Muscle of arm (tissue), 1 donor: ENCODE measurements at regions not wholly inside any gene's neighbourhood (a gene's known extent, or its start where the extent isn't known, plus 50 kb on each side); places are given as distances from the start of the nearest gene placed in this dataset.

ENCODE experiments used
- DNase-seq: peaks from one replicate; pipeline ENCODE4 v3.0.0-alpha.2; 2013

DNA sequence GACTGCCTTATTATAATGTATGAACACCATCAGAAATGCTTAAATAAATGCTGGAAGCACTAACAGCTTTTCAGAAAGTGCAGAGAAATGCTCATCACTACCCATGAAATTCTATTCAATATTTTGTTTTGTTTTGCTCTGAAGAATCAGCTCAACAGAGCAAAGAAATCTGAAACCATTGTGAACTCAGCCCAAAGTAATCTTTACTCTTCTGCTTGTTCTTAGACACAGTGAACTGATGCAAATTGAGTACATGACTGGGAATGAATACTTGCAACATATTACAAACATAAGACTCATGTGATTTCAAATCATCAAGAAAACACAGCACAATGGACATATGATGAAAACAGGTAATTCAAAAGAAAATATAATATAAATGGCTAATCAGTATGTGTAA lies 404.6 kb upstream of the OPRM1 start:
- peak; percentile 43 for DNase-seq

DNA sequence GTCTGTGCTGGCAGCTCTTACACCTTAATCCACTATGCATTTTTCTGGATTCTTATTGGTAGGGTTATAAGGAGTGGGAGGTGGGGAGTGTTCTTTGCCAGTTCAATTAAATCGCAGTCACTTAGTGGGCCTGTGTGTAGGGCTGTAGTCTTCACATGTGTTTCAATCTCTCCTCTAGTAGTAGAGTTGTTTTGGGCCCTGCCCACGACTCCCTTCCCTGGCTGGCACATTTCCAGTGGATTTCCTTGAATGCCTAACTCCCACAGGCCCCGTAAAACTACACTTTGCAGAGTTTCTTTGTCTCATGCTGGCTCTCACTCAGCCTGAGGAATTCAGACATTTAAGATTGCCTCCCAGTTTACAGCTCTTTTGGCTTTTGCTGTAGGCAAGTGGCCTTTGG lies 414.0 kb upstream of the OPRM1 start:
- peak; percentile 82 for DNase-seq

DNA sequence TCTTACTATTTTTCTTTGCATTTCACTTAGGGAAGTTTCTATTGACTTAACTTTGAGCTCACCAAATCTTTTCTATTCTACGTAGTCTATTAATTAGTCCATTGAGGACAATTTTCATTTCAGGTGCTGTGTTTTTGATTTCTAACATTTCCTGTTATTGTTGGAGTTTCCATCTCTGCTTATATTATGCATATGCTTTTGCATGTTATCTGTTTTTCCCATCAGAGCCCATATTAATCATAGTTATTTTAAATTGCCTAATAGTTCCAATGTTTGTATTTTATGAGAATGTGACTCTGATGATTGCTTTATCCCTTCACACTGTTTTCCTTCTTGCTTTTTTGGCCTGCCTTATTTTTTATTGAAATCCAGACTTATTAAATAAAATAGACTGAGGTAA lies 414.5 kb upstream of the OPRM1 start:
- DNase-seq = no peak

DNA sequence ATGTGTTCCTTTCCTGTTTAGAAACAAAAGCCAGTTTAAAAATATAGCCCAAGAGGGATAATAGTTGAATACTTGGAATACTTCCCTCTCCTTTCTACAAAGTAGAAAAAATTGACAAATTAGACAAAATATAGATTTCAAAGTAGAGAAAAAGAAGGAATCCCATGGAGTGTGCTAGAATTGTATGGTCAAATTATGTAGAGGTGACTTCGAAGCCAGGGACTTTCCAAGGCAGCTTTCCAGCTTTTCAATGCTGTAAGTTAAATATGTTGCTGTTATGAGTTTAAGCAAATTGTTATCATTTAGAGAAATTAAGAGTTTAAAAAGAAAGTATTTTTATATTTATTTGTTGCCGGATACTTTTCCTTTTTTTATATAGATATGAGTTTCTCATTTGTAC lies 415.5 kb upstream of the OPRM1 start:
- DNase-seq = peak; percentile 43

DNA sequence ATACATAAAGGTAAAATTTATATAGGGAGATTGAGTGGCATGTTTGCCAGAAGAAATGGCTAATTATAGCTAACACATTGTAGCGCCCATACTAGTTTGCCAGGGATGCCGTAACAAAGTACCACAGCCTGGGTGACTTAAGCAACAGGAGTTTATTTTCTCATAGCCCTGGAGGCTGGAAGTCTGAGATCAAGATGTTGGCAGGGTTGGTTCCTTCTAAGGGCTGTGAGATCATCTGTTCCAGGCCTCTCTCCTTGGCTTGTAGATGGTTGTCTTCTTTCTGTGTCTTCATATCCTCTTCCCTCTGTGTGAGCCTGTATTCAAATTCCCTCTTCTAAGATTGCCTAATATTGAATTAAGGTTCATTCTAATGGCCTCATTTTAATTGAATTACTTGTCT lies 417.5 kb upstream of the OPRM1 start:
- DNase-seq = no peak

DNA sequence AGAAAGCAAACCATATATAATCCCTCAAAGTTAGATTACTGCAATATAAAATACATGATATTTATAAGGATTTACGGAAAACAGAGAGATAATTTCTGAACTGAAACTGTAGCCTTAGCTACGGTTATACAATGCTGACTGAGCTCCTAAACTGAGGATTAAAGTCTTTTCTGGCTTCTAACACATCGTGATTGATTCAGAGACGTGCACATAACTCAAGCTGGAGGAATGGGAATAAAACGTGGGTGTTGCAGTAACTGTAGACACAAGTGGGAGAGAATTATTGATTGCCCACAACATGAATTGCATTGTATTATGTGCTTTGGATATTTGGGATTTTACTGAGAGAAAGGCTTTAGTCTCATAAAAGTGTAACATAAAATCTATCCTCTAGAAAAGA lies 418.0 kb upstream of the OPRM1 start:
- no peak for DNase-seq

DNA sequence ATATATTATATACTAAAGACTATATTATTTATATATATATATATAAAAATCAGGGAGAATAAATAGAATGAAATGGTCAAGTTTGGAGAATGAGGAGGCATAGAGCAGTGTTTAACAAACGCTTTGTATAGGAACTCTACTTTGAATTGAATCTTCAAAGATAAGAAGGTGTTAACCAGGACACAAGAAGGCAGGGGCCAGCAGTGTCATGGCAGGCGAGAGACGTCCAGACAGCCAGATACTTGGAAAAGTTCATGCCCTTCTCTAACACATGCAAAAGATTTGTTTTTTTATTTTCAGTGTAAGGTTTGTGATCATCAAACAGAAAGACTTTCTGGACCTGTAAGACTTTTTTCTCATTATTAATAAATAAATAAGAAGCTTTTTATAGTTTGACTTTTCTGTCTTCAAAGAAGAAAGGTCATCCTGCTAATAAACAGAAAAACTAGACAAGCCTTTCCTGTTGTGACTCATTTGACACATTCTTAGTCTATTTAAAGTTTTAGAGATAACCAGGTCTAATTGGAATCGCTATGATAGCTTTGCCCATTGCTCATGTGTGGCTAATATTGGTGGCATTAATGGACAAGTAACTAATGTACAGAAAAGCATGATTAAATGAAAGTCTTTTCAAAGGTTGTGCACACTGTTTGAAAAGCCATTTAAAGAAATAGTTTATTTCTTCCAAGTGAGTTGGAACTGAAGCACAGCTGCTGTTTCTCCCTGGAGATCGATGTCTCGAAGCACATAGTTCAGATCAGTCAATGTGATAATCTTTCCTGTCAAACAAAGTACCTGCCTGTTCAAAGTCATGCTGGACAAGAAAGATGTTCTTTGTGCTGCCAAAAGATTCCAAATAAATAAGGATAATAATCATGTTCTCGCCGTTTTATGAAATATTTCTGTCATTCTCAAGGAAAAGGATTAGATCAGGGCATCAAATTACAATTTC lies 420.4 kb upstream of the OPRM1 start:
- no peak for DNase-seq

DNA sequence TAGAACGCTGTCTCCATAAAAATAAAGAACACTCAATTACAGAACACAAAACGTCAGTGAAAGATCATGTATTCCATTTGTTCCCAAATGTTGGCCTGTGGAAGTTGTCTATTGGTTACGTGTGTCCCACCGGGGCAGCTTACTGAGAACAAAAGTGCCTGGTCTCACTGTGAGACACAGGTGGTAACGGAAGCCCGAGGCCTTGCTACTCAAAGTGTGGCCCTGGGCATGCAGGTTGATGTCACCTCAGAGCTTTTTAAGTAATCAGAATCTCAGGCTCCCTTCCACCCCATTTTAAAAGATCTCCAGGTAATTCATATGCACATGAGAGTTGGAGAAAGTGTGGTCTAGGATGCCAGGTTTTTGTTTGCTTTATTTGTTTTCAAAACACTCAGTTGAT lies 422.5 kb upstream of the OPRM1 start:
- no peak for DNase-seq

DNA sequence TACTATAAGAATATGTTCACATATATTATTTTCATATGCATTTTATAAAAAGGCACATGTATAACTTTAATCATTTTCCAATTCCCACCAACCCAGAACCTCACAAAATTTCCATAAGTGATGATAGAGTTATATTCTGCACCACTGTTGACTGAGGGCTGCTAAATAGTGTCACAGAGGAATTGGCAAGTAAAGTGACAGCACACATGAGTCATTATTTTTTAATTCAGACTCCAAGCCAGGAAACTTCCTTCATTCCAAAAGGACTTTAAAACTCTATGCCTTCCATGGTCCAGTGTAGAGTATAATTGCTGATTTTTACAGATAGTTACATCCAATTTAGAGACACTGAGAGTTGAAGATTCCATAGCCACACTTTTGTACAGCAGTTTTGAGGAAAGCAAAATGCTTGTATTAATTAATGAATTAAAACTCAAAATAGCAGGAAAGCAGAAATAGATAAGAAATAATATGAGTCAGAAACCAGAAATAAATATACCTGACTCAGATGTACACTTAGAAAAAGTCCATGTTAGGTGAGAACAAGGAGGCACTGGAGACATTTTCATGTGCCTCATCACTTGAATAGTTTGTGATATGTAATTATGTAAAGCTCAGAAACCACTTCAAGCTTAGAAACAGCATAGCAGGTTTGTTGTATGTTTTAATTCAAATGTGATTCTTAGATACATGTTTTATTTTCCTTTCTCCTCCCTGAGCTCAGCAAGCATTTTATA lies 425.2 kb upstream of the OPRM1 start:
- no peak for DNase-seq

DNA sequence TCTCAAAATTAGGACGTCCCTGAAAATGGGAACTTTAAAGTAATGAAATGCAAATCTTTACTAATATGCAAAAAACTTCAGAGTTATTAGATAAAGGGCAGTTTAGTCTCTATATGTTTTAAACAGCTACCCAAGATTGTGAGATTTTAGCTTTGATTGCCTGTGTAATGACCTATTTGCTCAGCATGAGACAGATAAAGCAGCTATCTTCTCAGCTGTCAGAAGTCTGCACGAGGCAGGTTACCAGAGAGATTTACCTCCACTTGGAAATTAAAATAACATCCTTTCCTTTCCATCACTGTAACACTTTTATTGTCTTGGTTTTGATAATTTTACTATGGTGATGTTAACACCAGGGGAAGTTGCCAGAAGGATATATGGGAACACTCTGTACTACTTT lies 436.6 kb upstream of the OPRM1 start:
- no peak for DNase-seq

DNA sequence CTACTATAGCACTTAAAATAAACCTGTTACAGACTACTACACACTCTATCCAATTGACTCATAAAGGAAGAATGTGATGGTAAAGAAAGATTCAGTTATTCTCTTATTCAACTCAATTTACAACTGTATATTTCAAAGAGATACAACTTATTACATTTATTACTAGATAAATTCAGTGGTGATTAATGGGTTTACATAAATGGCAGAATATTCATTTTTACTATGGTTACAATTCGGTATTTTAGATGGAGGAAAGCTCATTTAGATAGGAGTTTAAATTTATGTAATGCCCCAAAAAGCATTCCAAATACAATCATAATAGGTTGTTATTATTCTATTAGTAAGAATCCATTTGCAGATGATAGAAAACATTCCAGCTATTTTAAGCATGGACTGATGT lies 439.1 kb upstream of the OPRM1 start:
- DNase-seq = no peak

DNA sequence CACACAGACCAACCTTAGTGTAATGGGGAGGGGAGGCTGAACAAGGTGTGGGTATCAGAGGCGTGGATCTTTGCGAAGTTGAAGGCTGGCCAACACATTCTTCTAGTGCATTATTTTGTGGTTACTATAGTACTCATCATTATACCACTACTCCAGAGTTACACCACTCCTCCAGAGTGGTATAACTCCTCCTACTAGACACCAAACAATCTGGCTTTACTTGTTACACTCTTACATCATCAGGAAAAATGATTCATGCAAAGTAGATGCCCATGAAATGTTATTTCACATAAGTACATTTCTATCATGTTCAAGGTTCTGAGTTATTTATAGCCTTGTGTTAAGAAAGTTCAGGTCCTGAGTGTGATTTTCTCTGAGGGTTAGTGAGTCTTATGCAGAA lies 443.1 kb upstream of the OPRM1 start:
- DNase-seq = no peak

DNA sequence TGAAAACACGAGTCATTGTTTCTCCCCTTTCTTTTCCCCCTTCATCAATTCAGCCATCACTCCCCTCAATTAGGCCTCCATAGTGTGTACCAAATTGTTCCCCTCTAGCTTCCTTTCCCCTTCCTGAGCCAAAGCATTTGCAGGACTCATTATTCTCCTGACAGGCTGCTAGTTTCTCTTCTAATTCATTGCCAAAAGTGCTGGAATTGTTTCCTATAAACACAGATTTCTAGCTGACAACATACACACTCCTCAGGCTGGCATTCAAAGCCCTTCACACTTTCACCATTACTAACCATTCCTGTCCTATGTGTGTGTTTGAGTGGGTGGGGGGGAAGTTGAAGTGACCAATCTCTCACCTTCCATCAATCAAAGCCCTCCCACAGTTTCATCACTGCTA lies 444.2 kb upstream of the OPRM1 start:
- DNase-seq = no peak

DNA sequence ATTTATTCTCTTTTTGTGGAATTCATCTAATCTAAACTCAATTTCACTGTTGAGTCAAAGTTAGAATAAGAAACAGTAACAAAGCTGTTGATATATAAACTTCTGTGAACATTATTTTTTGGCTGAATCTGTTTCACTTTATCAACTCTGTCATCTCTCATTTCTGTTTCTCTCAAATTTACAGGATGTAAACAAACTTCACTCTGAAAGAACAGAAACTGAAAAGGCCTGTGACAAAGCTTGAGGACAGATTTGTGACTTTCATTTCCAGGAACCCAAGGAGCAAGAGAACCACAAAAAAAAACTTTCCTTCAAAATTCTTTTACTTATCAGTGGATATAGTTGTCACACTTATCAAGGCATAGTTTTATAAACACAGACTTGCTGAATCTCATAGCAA lies 447.9 kb upstream of the OPRM1 start:
- DNase-seq = no peak

DNA sequence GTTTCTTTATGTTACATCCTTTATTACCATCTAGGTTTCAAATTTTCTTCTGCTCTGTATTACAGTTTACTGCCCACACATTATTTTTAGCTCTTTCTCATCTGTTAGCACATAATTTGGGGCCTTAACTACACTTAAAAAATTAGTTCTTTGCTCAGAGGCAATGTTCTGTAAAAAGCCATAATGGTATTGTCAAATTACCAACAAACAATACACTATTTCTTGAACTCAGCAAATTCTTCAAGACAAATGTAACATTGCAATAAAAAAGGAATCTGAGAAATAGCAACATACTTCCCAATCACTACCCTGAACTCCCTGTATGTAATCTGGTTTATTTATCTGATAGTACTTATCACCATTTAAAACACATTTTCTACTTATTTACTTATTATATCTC lies 448.6 kb upstream of the OPRM1 start:
- no peak for DNase-seq

DNA sequence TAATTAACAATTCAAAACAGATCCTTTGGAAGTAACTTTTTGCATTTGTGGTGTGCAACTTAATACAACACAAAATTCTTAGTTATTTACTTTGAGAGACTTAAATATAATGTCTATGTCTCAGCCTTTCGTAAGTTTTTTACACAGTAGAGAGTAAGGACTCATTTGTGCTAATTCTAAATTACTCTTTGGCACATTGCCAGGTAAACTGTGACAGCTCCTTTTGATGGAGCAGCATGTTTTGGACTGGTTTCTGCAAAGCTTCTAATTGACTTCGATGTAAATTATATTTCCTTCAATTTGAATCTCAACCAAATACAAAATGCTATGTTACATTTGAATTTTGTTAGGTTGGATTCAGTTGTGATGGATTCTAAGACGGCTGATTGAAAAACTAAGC lies 450.7 kb upstream of the OPRM1 start:
- no peak for DNase-seq

DNA sequence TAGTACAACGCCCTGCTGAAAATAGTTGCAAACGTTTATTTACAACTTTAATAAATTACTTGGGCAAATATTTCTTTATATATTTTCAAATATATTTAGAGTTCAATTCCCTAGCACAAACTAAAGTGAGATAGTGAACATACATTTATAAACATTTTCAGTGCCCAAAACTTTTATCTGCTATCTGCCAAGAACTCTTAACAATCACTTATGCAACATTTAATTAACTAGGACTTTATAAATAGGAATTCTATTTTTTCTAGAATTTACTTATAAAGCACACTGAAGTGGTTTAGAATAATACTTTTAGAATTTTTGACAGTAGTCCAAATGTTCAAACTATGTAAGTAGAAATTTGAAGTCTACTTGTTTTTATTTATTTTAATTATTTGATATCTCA lies 452.6 kb upstream of the RGS17 start:
- DNase-seq = no peak

DNA sequence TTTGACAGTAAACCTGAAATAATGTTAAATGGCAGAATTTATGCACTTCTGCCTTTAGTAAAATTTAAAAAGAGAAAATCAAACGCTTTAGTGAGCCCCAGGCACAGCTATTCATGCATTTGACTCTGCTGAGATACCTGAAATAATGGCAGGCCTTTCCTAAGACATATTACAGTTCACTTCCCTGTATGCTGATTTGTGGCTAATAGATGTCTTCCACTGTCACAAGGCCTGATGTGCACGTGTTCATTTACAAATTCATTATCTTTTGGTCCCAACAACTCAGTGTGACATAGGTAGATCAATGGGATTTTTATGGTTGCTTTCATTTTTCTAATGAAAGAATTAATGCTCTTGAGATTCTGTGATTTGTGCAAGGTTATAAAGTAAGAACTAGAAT lies 449.7 kb upstream of the RGS17 start:
- no peak for DNase-seq

DNA sequence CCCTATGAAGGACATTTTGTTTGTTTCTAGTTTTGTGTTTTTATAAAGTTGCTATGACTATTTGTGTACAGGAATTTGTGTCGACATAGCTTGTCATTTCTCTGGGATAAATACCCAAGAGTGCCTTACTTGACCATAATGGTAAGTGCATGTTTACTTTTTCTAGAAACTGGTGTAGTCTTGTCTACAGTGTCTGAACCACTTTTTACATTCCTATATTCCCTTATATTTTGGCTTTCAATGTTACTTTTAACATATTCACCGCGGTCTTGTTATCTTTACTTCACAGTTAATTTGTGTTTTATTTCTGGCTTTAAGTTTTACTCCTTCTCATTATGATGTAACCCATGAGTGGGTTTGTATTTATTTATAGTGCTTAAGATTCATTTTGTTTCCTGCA lies 444.4 kb upstream of the RGS17 start:
- no peak for DNase-seq

DNA sequence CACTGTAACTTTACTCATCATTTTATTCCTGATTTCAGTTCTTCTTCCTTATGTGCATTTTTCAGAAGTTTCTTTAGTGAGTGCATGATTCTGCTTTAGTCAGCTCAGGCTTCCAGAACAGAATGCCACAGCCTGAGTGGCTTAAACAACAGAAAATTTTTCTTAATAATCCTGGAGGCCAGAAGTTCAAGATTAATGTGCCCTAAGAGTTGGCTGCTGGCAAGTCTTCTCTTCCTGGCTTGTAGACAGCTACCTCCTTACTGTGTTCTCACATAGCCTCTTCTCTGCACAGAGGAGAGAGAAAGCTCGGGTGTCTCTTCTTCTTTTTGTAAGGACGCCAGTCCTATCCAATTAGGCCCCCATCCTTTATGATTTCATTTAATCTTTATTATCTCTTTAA lies 443.1 kb upstream of the RGS17 start:
- no peak for DNase-seq

DNA sequence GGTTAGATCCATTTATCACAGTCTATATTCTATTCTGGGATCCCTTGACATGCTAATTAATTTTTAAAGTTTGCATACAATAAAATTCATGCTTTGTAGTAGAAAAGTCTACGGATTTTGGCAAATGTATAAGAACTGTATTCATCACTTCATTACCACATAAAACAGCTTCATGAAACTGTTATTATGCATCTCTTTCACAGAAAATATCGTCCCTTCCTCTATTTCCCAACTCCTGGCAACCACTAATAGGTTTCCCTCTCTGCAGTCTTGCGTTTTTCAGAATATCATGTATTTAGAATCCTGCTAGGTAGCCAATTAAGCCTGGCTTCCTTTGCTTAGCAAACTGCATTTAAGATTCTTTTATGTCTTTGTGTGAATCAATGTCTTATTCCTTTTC lies 441.3 kb upstream of the RGS17 start:
- no peak for DNase-seq

DNA sequence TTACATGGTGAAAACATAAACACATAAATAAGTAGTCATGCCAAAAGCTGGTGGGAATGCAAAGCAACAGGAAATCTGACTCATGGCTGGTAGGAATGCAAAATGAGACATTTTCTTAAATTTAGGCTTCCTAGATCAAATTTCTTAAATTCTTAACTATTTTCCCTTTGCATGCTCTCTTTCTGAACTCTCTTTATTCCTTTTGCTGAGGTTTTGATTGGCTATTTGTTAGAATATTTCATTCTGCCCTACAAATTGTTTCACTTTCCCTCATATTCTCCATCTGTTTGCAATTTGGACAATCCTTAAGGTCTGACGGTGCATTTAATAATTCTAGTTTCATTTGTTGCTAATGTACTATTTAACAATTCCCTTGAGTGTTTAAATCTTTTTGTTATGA lies 437.5 kb upstream of the RGS17 start:
- peak; percentile 7 for DNase-seq

DNA sequence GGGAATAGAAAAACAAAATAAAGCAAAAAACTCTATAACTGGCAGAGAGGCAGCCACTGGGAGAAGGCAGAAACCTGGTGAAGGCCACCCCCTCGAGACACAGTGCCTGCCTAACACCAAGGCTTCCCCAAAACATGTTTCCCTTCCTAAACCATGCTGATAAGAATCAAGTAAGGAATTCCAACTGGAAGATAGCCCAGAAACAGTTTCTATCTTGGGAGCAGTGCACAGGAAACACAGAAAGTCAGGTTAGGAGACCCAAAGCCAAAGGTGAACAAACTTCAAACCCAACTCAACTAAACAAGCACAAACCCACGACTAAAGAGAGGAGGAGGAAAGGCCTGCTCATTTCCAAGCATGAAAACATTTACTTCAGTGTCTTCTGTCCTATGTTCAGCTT lies 433.7 kb upstream of the RGS17 start:
- no peak for DNase-seq

DNA sequence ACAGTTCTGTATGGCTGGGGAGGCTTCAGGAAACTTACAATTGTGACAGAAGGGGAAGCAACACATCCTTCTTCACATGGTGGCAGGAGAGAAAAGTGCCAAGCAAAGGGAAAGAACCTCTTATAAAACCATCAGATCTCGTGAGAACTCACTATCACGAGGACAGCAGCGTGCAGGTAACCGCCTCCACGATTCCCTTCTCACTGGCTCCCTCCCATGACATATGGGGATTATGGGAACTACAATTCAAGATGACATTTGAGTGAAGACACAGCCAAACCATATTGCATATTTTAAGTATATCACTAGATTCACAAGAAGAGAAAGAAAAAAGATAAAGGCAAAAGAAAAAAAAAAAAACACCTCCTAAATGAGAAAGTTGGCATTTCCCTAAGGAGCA lies 431.9 kb upstream of the RGS17 start:
- no peak for DNase-seq
